ENCODE measurements at regions not wholly inside any gene's neighbourhood (a gene's known extent, or its start where the extent isn't known, plus 50 kb on each side); places are given as distances from the start of the nearest gene placed in this dataset.

- no peak for TF ChIP-seq CTCF (IDR thresholded peaks at IDR 0.05; ENCODE audit: unreplicated experiment)
- intact Hi-C loops (cut with micrococcal nuclease; ENCODE audit: unreplicated experiment) = no loop called here
- Mint-ChIP-seq H3K36me3 (ENCODE audit: insufficient read depth, unreplicated experiment) (no peaks in the 10 kb centered on the region), H3K27ac (ENCODE audit: unreplicated experiment) (no peak overlapping the region), H3K4me3 (ENCODE audit: low read depth, unreplicated experiment) (no peak overlapping the region), H3K4me1 (ENCODE audit: low read depth, unreplicated experiment) (peaks cover 5% of the 10 kb centered on the region), H3K9me3 (ENCODE audit: low read depth, unreplicated experiment) (no peaks in the 10 kb centered on the region), H3K27me3 (ENCODE audit: unreplicated experiment) (no peaks in the 10 kb centered on the region)
- no TSS peak for BruUV-seq (replicated peaks)
- CTCF ChIA-PET = no interaction called here
- no peak for DNase-seq
Measured at GRCh38 chr5:53257806-53258373, 148.3 kb upstream of the MOCS2 start.

GRCh38 chr5:53259176-53259575 is 149.6 kb upstream of the MOCS2 start:
- intact Hi-C loops (cut with micrococcal nuclease; ENCODE audit: unreplicated experiment) = no loop called here
- no TSS peak for BruUV-seq (replicated peaks)
- no peaks in the 10 kb centered on the region for H3K36me3 Mint-ChIP-seq (ENCODE audit: insufficient read depth, unreplicated experiment)
- no peak overlapping the region for H3K4me3 Mint-ChIP-seq (ENCODE audit: low read depth, unreplicated experiment)
- peaks cover 6% of the 10 kb centered on the region for H3K4me1 Mint-ChIP-seq (ENCODE audit: low read depth, unreplicated experiment)
- H3K9me3 Mint-ChIP-seq (ENCODE audit: low read depth, unreplicated experiment) = peaks cover 2% of the 10 kb centered on the region
- DNase-seq = no peak
- H3K27me3 Mint-ChIP-seq (ENCODE audit: unreplicated experiment) = no peaks in the 10 kb centered on the region
- no peak overlapping the region for H3K27ac Mint-ChIP-seq (ENCODE audit: unreplicated experiment)
- TF ChIP-seq CTCF (IDR thresholded peaks at IDR 0.05; ENCODE audit: unreplicated experiment) = no peak
- CTCF ChIA-PET = interaction anchor here (0.8 kb wide), 1 partner anchor 172 kb away, joined by 6 read pairs; no protein-coding TSS in a partner anchor

DNA sequence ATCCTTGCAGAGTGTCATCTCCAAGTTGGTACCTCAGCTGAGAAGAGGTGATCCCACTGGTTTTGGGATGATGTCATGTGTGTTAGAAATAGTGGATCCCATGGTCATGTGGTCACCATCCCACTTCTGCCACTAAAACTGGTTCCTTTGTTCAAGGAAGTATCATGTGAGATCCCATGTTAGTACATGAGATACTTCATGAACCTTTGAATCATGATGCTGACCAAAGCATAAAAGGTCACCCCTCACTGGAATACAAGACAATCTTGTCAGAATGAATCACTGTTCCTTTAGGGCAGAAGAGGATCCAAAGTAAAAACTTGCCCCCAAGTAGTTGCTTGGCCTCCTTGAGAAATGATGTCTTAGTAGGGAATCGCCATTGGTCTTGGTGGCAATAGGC is 150.9 kb upstream of the MOCS2 start:
- Mint-ChIP-seq H3K4me3 (ENCODE audit: low read depth, unreplicated experiment) (no peak overlapping the region), H3K27me3 (ENCODE audit: unreplicated experiment) (no peaks in the 10 kb centered on the region), H3K4me1 (ENCODE audit: low read depth, unreplicated experiment) (peaks cover 6% of the 10 kb centered on the region), H3K36me3 (ENCODE audit: insufficient read depth, unreplicated experiment) (no peaks in the 10 kb centered on the region), H3K27ac (ENCODE audit: unreplicated experiment) (no peak overlapping the region), H3K9me3 (ENCODE audit: low read depth, unreplicated experiment) (peaks cover 3% of the 10 kb centered on the region)
- CTCF ChIA-PET = interaction anchor here (0.6 kb wide), 1 partner anchor 337 kb away, joined by 5 read pairs; no protein-coding TSS in a partner anchor
- intact Hi-C loops (cut with micrococcal nuclease; ENCODE audit: unreplicated experiment) = loop anchor here (5.0 kb wide), 2 partner anchors 612 to 957 kb away; no protein-coding TSS in a partner anchor
- DNase-seq = no peak
- BruUV-seq (replicated peaks) = no TSS peak
- TF ChIP-seq CTCF (IDR thresholded peaks at IDR 0.05; ENCODE audit: unreplicated experiment) = no peak

DNA sequence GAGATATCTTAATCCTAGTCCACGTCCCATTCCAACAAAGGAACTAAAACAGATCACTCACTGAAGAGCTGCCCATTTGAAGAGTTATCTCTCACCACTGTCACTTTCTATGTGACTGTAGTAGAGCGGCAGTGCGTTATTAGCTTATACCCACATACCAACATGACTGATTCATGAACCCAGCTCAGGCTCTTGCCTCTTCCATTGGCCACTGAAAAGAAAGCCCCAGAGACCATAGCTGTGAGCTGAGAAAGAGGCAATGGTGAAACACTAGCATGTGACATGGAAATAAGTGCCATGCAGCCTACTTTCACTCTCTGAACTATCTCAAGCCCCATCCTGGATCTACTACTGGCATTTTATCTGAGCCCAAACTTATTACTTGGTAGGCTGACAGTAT is 151.7 kb upstream of the MOCS2 start:
- no peak overlapping the region for H3K27ac Mint-ChIP-seq (ENCODE audit: unreplicated experiment)
- H3K4me3 Mint-ChIP-seq (ENCODE audit: low read depth, unreplicated experiment) = no peak overlapping the region
- no peak for DNase-seq
- peaks cover 5% of the 10 kb centered on the region for H3K9me3 Mint-ChIP-seq (ENCODE audit: low read depth, unreplicated experiment)
- TF ChIP-seq CTCF (IDR thresholded peaks at IDR 0.05; ENCODE audit: unreplicated experiment) = no peak
- H3K36me3 Mint-ChIP-seq (ENCODE audit: insufficient read depth, unreplicated experiment) = no peaks in the 10 kb centered on the region
- BruUV-seq (replicated peaks) = no TSS peak
- peaks cover 6% of the 10 kb centered on the region for H3K4me1 Mint-ChIP-seq (ENCODE audit: low read depth, unreplicated experiment)
- intact Hi-C loops (cut with micrococcal nuclease; ENCODE audit: unreplicated experiment) = loop anchor here (5.0 kb wide), 2 partner anchors 611 to 956 kb away; no protein-coding TSS in a partner anchor
- H3K27me3 Mint-ChIP-seq (ENCODE audit: unreplicated experiment) = no peaks in the 10 kb centered on the region
- CTCF ChIA-PET = interaction anchor here (0.6 kb wide), 1 partner anchor 336 kb away, joined by 5 read pairs; no protein-coding TSS in a partner anchor
